SH-SY5Y (cell line): ENCODE measurements at regions not wholly inside any gene's neighbourhood (a gene's known extent, or its start where the extent isn't known, plus 50 kb on each side); places are given as distances from the start of the nearest gene placed in this dataset.

Experiments
- GATA2 ChIP-seq: IDR thresholded peaks from 2 replicates; pipeline ENCODE4 v1.6.1; 2011; ENCODE audit warnings: mild to moderate bottlenecking, low read depth, low read length
- GATA3 ChIP-seq: IDR thresholded peaks from 2 replicates; pipeline ENCODE4 v1.6.1; 2011; ENCODE audit warnings: low read depth, mild to moderate bottlenecking, low read length, moderate library complexity

GRCh38 chr1:219529116-219529515, 83.8 kb downstream of the ZC3H11B start:
- no peak for TF ChIP-seq GATA2
- TF ChIP-seq GATA3, result no peak
